CD4-positive, CD25-positive, alpha-beta regulatory T cell (primary cell): ENCODE measurements at regions not wholly inside any gene's neighbourhood (a gene's known extent, or its start where the extent isn't known, plus 50 kb on each side); places are given as distances from the start of the nearest gene placed in this dataset.

Experiments used
- ATAC-seq, 2 donors: fragments of 150-1000 bp; cut with Tn5 transposase; one replicate each; pipeline ENCODE4 v1.10.0; 2021; ENCODE audit warnings: low read depth in 2 of 2, moderate number of reproducible peaks in 2 of 2, moderate library complexity in 1 of 2
- DNase-seq, 3 donors: peaks; one replicate each; pipeline versions ENCODE4 v3.0.0 to v3.0.0-alpha.2; 2012 to 2022; ENCODE audit warnings: mixed read lengths in 1 of 3
- H3K27ac ChIP-seq: one replicate; pipeline ENCODE4 v1.7.0; 2013; ENCODE audit warnings: mild to moderate bottlenecking, low read length; ENCODE audit not compliant: insufficient read depth, poor library complexity, severe bottlenecking
- H3K27me3 ChIP-seq: one replicate; pipeline ENCODE4 v1.7.0; 2013; ENCODE audit warnings: low read length; ENCODE audit not compliant: control insufficient read depth, insufficient read depth
- H3K36me3 ChIP-seq: one replicate; pipeline ENCODE4 v1.7.0; 2013; ENCODE audit warnings: mild to moderate bottlenecking, low read length, moderate library complexity; ENCODE audit not compliant: control insufficient read depth, insufficient read depth
- H3K4me1 ChIP-seq: 2 replicates; pipeline ENCODE4 v1.7.0; 2013; ENCODE audit warnings: mild to moderate bottlenecking, low read length; ENCODE audit not compliant: insufficient read depth, control insufficient read depth, poor library complexity, severe bottlenecking
- H3K4me3 ChIP-seq: one replicate; pipeline ENCODE4 v1.7.0; 2013; ENCODE audit warnings: low read depth, mild to moderate bottlenecking, low read length, moderate library complexity
- H3K9me3 ChIP-seq, 2 experiments: 1 replicate in 1 of 2; 2 replicates in 1 of 2; pipeline ENCODE4 v1.7.0; 2013; ENCODE audit warnings: low read length in 2 of 2, mild to moderate bottlenecking in 1 of 2, moderate library complexity in 1 of 2; ENCODE audit not compliant: control insufficient read depth in 2 of 2
- H3K27ac Mint-ChIP-seq, 3 donors: one replicate each; pipeline ENCODE4 v1.8.0; 2020 to 2022; ENCODE audit warnings: mild to moderate bottlenecking in 3 of 3, mixed read lengths in 3 of 3, moderate library complexity in 2 of 3
- H3K27me3 Mint-ChIP-seq: one replicate; pipeline ENCODE4 v1.8.0; 2022; ENCODE audit warnings: mild to moderate bottlenecking, mixed read lengths
- H3K36me3 Mint-ChIP-seq: one replicate; pipeline ENCODE4 v1.8.0; 2020; ENCODE audit warnings: mixed read lengths
- H3K4me1 Mint-ChIP-seq, 4 donors: one replicate each; pipeline ENCODE4 v1.8.0; 2020 to 2022; ENCODE audit warnings: mixed read lengths in 4 of 4, mild to moderate bottlenecking in 1 of 4
- H3K4me3 Mint-ChIP-seq, 4 donors: one replicate each; pipeline ENCODE4 v1.8.0; 2020 to 2022; ENCODE audit warnings: mild to moderate bottlenecking in 4 of 4, mixed read lengths in 4 of 4, moderate library complexity in 3 of 4
- H3K9me3 Mint-ChIP-seq, 7 donors: one replicate each; pipeline ENCODE4 v1.8.0; 2020 to 2022; ENCODE audit warnings: mixed read lengths in 7 of 7, mild to moderate bottlenecking in 3 of 7, moderate library complexity in 2 of 7

DNA sequence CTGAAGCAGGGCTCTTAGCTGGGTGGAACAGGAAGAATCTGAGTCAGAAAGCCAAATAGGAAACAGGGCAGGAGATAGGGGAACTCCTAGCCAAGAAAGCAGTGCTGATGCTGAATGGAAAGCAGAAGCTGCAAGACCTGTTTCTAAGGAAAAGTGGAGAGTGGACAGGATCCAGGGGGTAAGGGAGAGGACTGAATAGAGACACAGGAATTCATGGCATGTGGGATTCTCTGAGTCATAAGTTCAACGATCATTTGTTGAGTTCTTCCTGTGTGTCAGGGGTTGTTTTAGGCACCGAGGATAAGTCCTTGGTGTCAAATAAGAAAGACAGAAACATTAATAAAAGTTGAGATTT lies 153.8 kb upstream of the FGGY start:
- peaks cover 5 to 19% (median 10%) of the 10 kb centered on the region in 4 donors for H3K4me1 Mint-ChIP-seq
- DNase-seq (no peak), ATAC-seq (no peak)
- H3K4me3 Mint-ChIP-seq = no peak overlapping the region
- H3K27me3 Mint-ChIP-seq = no peaks in the 10 kb centered on the region
- Histone ChIP-seq H3K27me3 (no peaks in the 10 kb centered on the region), H3K27ac (no peak overlapping the region), H3K4me3 (no peak overlapping the region), H3K9me3 (no peaks in the 10 kb centered on the region), H3K36me3 (no peaks in the 10 kb centered on the region), H3K4me1 (peaks cover 12% of the 10 kb centered on the region)
- H3K9me3 Mint-ChIP-seq = peaks cover 0 to 1% (median 0%) of the 10 kb centered on the region in 7 donors
- no peaks in the 10 kb centered on the region for H3K36me3 Mint-ChIP-seq
- H3K27ac Mint-ChIP-seq = no peak overlapping the region

DNA sequence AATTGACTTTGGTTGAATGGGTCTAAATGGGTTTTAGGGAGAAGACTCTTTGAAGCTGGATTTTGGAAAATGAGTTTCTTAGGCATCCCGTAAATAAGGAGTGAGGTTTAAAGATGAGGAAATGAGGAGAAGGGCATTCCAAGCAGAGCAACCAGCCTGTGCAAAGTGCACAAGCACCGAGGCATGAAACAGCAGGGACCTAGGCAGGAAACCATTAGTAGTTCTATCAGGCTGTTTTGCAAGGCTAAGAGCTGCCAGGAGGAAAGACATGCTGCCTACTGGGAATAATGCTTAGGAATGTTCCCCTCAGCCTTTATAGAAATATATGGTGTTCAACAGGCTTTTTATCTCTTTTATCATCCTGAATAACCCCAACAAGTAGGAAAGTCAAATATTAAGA lies 153.1 kb upstream of the FGGY start:
- H3K36me3 ChIP-seq = no peaks in the 10 kb centered on the region
- H3K27ac Mint-ChIP-seq = no peak overlapping the region
- DNase-seq (no peak), ATAC-seq (no peak)
- peaks cover 4 to 19% (median 9%) of the 10 kb centered on the region in 4 donors for H3K4me1 Mint-ChIP-seq
- no peaks in the 10 kb centered on the region for H3K27me3 ChIP-seq
- no peak overlapping the region for H3K4me3 Mint-ChIP-seq
- H3K27me3 Mint-ChIP-seq = no peaks in the 10 kb centered on the region
- no peak overlapping the region for H3K27ac ChIP-seq
- peaks cover 0 to 1% (median 0%) of the 10 kb centered on the region in 7 donors for H3K9me3 Mint-ChIP-seq
- H3K4me3 ChIP-seq = no peak overlapping the region
- no peaks in the 10 kb centered on the region for H3K36me3 Mint-ChIP-seq
- no peaks in the 10 kb centered on the region for H3K9me3 ChIP-seq
- peaks cover 12% of the 10 kb centered on the region for H3K4me1 ChIP-seq

DNA sequence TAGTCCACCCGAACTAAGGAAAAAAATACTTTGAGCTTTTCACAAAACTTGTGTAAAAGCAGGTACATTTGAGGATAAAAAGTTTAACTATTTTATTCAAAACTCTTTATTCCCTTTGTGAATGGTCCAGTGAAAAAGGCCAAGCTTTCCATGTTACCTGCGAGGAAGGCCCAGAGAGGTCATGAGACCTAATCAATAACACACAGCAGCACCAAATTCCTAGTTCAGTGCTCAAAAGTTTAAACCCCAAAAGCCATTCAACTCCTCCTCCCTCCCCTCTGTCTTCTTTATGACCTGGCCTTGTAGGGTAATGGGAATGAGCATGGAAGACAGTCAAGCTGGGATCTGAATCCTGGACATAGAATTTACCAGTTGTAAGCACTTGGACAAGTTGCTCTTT lies 151.9 kb upstream of the FGGY start:
- Histone ChIP-seq H3K27me3 (no peaks in the 10 kb centered on the region), H3K36me3 (no peaks in the 10 kb centered on the region), H3K27ac (no peak overlapping the region), H3K9me3 (no peaks in the 10 kb centered on the region), H3K4me3 (no peak overlapping the region), H3K4me1 (peaks cover 12% of the 10 kb centered on the region)
- peaks cover 0 to 1% (median 0%) of the 10 kb centered on the region in 7 donors for H3K9me3 Mint-ChIP-seq
- DNase-seq (no peak), ATAC-seq (no peak)
- no peaks in the 10 kb centered on the region for H3K36me3 Mint-ChIP-seq
- H3K4me1 Mint-ChIP-seq = peaks cover 4 to 19% (median 9%) of the 10 kb centered on the region in 4 donors
- H3K4me3 Mint-ChIP-seq = peak overlapping the region in 1 of 4 donors; percentile 13
- H3K27me3 Mint-ChIP-seq = no peaks in the 10 kb centered on the region
- H3K27ac Mint-ChIP-seq = no peak overlapping the region

GRCh38 chr1:59146056-59146455 lies 150.8 kb upstream of the FGGY start:
- H3K4me3 ChIP-seq = peak overlapping the region; percentile 78
- DNase-seq = no peak

GRCh38 chr1:59146651-59147358 lies 150.1 kb upstream of the FGGY start:
- no peaks in the 10 kb centered on the region for H3K36me3 Mint-ChIP-seq
- H3K27me3 Mint-ChIP-seq = no peaks in the 10 kb centered on the region
- peak overlapping the region; percentile 75 to 94 (median 91) for H3K27ac Mint-ChIP-seq
- no peaks in the 10 kb centered on the region for H3K36me3 ChIP-seq
- H3K27me3 ChIP-seq = no peaks in the 10 kb centered on the region
- peaks cover 4 to 22% (median 14%) of the 10 kb centered on the region in 4 donors for H3K4me1 Mint-ChIP-seq
- no peak overlapping the region for H3K27ac ChIP-seq
- ATAC-seq (peak; percentile 50 to 64), DNase-seq (peak in 2 of 3 donors; percentile 28 to 56)
- peaks cover 12% of the 10 kb centered on the region for H3K4me1 ChIP-seq
- H3K4me3 Mint-ChIP-seq = peak overlapping the region; percentile 79 to 93 (median 90)
- no peaks in the 10 kb centered on the region for H3K9me3 ChIP-seq
- peaks cover 0 to 1% (median 0%) of the 10 kb centered on the region in 7 donors for H3K9me3 Mint-ChIP-seq
- H3K4me3 ChIP-seq = peak overlapping the region; percentile 78

More at GRCh38 chr1:59146056-59146455, 150.8 kb upstream of the FGGY start:
- H3K27ac Mint-ChIP-seq = peak overlapping the region in 1 of 3 donors; percentile 91
- no peak overlapping the region for H3K27ac ChIP-seq
- peak overlapping the region; percentile 79 to 93 (median 90) for H3K4me3 Mint-ChIP-seq
- no peaks in the 10 kb centered on the region for H3K36me3 ChIP-seq
- peaks cover 4 to 22% (median 14%) of the 10 kb centered on the region in 4 donors for H3K4me1 Mint-ChIP-seq
- H3K36me3 Mint-ChIP-seq = no peaks in the 10 kb centered on the region
- H3K9me3 Mint-ChIP-seq = peaks cover 0 to 1% (median 0%) of the 10 kb centered on the region in 7 donors
- no peak for ATAC-seq
- H3K9me3 ChIP-seq = no peaks in the 10 kb centered on the region
- peaks cover 12% of the 10 kb centered on the region for H3K4me1 ChIP-seq
- H3K27me3 ChIP-seq = no peaks in the 10 kb centered on the region
- H3K27me3 Mint-ChIP-seq = no peaks in the 10 kb centered on the region

DNA sequence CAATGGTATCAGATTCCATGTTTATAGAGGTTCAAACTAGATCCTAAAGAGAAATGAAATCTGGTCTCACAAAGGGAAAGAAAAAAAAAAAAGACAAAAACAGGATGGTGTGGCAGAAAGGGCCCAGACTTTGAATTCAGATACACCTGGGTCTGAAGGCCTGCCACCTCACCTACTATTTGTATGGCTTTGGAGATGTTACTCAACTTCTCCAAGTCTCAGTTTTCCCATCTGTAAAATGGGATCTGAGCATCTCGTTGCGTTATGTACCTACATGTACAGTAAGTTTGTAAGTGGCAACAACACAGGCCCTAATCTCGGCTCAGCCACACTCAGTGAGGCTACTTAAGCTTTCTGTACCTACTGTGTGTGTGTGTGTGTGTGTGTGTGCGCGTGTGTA lies 147.5 kb upstream of the FGGY start:
- peaks cover 0 to 1% (median 0%) of the 10 kb centered on the region in 7 donors for H3K9me3 Mint-ChIP-seq
- H3K4me1 ChIP-seq = peaks cover 12% of the 10 kb centered on the region
- no peaks in the 10 kb centered on the region for H3K36me3 Mint-ChIP-seq
- H3K27me3 Mint-ChIP-seq = no peaks in the 10 kb centered on the region
- peaks cover 0 to 17% (median 12%) of the 10 kb centered on the region in 4 donors for H3K4me1 Mint-ChIP-seq
- H3K36me3 ChIP-seq = no peaks in the 10 kb centered on the region
- DNase-seq = no peak
- ATAC-seq = no peak
- no peak overlapping the region for H3K27ac ChIP-seq
- no peak overlapping the region for H3K27ac Mint-ChIP-seq
- no peaks in the 10 kb centered on the region for H3K9me3 ChIP-seq
- H3K27me3 ChIP-seq = no peaks in the 10 kb centered on the region
- H3K4me3 Mint-ChIP-seq = no peak overlapping the region
- H3K4me3 ChIP-seq = no peak overlapping the region

- H3K4me1 ChIP-seq = peaks cover 12% of the 10 kb centered on the region
- H3K9me3 Mint-ChIP-seq = peaks cover 0 to 1% (median 0%) of the 10 kb centered on the region in 7 donors
- ATAC-seq (peak in 1 of 2 donors; percentile 26), DNase-seq (peak in 1 of 3 donors; percentile 49)
- H3K4me3 ChIP-seq = no peak overlapping the region
- no peaks in the 10 kb centered on the region for H3K36me3 Mint-ChIP-seq
- no peaks in the 10 kb centered on the region for H3K9me3 ChIP-seq
- no peaks in the 10 kb centered on the region for H3K36me3 ChIP-seq
- H3K27ac Mint-ChIP-seq = peak overlapping the region in 1 of 3 donors; percentile 4
- H3K27me3 ChIP-seq = no peaks in the 10 kb centered on the region
- no peaks in the 10 kb centered on the region for H3K27me3 Mint-ChIP-seq
- no peak overlapping the region for H3K4me3 Mint-ChIP-seq
- no peak overlapping the region for H3K27ac ChIP-seq
- H3K4me1 Mint-ChIP-seq = peaks cover 0 to 15% (median 11%) of the 10 kb centered on the region in 4 donors
Measured at GRCh38 chr1:59150577-59151386, 146.1 kb upstream of the FGGY start.
